Dedifferentiated amniotic fluid mesenchymal stem cell (primary cell): ENCODE measurements at regions not wholly inside any gene's neighbourhood (a gene's known extent, or its start where the extent isn't known, plus 50 kb on each side); places are given as distances from the start of the nearest gene placed in this dataset.
"Not testable (repeated sequence)": the region's sequence is repeated elsewhere in the genome, so short reads cannot be mapped to it uniquely, and the experiment has no call there.

Experiments used
- DNase-seq: peaks from one replicate; pipeline ENCODE4 v3.0.0-alpha.2; 2016; ENCODE audit errors: extremely low spot score

GRCh38 chr14:53857625-53858344 is 98.8 kb downstream of the BMP4 start:
- no peak for DNase-seq

- no peak for DNase-seq
These were observed 101.1 kb downstream of the BMP4 start for GRCh38 chr14:53855574-53855973.

- DNase-seq, result no peak
These were observed 101.5 kb downstream of the BMP4 start for GRCh38 chr14:53855127-53855526.

GRCh38 chr14:53851394-53852090 is 105.1 kb downstream of the BMP4 start:
- peak; percentile 34 for DNase-seq

- peak; percentile 57 for DNase-seq
These were observed 105.8 kb downstream of the BMP4 start for GRCh38 chr14:53850714-53851296.

GRCh38 chr14:53849549-53849948 is 107.1 kb downstream of the BMP4 start:
- DNase-seq, result no peak

- no peak for DNase-seq
These were observed 107.8 kb downstream of the BMP4 start for GRCh38 chr14:53848854-53849253.

- DNase-seq, result no peak
These were observed 108.7 kb downstream of the BMP4 start for GRCh38 chr14:53847881-53848280.

GRCh38 chr14:53847057-53847456 is 109.6 kb downstream of the BMP4 start:
- no peak for DNase-seq

GRCh38 chr14:53845813-53846693 is 110.6 kb downstream of the BMP4 start:
- DNase-seq, result no peak

GRCh38 chr14:53842938-53843337 is 113.7 kb downstream of the BMP4 start:
- no peak for DNase-seq

- no peak for DNase-seq
These were observed 115.2 kb downstream of the BMP4 start for GRCh38 chr14:53841109-53842099.

GRCh38 chr14:53840444-53840843 is 116.2 kb downstream of the BMP4 start:
- no peak for DNase-seq

- no peak for DNase-seq
These were observed 118.3 kb downstream of the BMP4 start for GRCh38 chr14:53838374-53838773.

GRCh38 chr14:53837656-53838055 is 119.0 kb downstream of the BMP4 start:
- DNase-seq, result not testable (repeated sequence)

GRCh38 chr14:53836551-53836950 is 120.1 kb downstream of the BMP4 start:
- DNase-seq, result no peak

- no peak for DNase-seq
These were observed 127.8 kb downstream of the BMP4 start for GRCh38 chr14:53828820-53829219.

- no peak for DNase-seq
These were observed 132.6 kb downstream of the BMP4 start for GRCh38 chr14:53824061-53824460.

- DNase-seq, result peak; percentile 27
These were observed 142.2 kb downstream of the BMP4 start for GRCh38 chr14:53814392-53814791.

GRCh38 chr14:53810221-53810620 is 146.4 kb downstream of the BMP4 start:
- DNase-seq, result no peak

GRCh38 chr14:53808042-53808441 is 148.6 kb downstream of the BMP4 start:
- no peak for DNase-seq
